Body of pancreas (tissue), 4 donors: ENCODE measurements at regions not wholly inside any gene's neighbourhood (a gene's known extent, or its start where the extent isn't known, plus 50 kb on each side); places are given as distances from the start of the nearest gene placed in this dataset.

ENCODE experiments used
- POLR2A ChIP-seq, 3 donors: fragments of 450-650 bp; IDR thresholded peaks; one replicate each; pipeline ENCODE4 v1.6.1; 2016; ENCODE audit warnings: antibody characterized with exemption in 3 of 3, mild to moderate bottlenecking in 2 of 3
- TF ChIP-seq, protein P1 (sequence below), 7 experiments: fragments of 450-650 bp in 4 of 7; fragments of 200-600 bp in 3 of 7; sonication (generic) in 3 of 7; IDR thresholded peaks; one replicate each; pipeline ENCODE4 v1.5.1; 2016 to 2019; ENCODE audit warnings: antibody characterized with exemption in 7 of 7

- TF ChIP-seq, protein P1, sequence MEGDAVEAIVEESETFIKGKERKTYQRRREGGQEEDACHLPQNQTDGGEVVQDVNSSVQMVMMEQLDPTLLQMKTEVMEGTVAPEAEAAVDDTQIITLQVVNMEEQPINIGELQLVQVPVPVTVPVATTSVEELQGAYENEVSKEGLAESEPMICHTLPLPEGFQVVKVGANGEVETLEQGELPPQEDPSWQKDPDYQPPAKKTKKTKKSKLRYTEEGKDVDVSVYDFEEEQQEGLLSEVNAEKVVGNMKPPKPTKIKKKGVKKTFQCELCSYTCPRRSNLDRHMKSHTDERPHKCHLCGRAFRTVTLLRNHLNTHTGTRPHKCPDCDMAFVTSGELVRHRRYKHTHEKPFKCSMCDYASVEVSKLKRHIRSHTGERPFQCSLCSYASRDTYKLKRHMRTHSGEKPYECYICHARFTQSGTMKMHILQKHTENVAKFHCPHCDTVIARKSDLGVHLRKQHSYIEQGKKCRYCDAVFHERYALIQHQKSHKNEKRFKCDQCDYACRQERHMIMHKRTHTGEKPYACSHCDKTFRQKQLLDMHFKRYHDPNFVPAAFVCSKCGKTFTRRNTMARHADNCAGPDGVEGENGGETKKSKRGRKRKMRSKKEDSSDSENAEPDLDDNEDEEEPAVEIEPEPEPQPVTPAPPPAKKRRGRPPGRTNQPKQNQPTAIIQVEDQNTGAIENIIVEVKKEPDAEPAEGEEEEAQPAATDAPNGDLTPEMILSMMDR (IDR thresholded peaks at IDR 0.05), result no peak
- no peak for TF ChIP-seq POLR2A (IDR thresholded peaks at IDR 0.05)
These were observed 1206.2 kb upstream of the NCAM2 start for GRCh38 chr21:19792004-19792403.
